Prostate gland (tissue), 2 donors: ENCODE measurements at regions not wholly inside any gene's neighbourhood (a gene's known extent, or its start where the extent isn't known, plus 50 kb on each side); places are given as distances from the start of the nearest gene placed in this dataset.
A peak's percentile ranks its signal among the peaks of the same experiment; 100 is the strongest.

Source experiments
- DNase-seq: peaks from one replicate; pipeline ENCODE4 v3.0.0-alpha.2; 2019; ENCODE audit warnings: low spot score
- H3K27ac ChIP-seq, 2 donors: fragments of 200-600 bp; sonication (generic); 2 replicates each; pipeline ENCODE4 v1.5.1; 2017 to 2019
- H3K27me3 ChIP-seq: fragments of 200-600 bp; sonication (generic); replicated peaks from 2 replicates; pipeline ENCODE4 v1.5.1; 2019; ENCODE audit not compliant: insufficient read depth
- H3K36me3 ChIP-seq, 2 donors: fragments of 200-600 bp; sonication (generic); 1 replicate in 1 of 2; 2 replicates in 1 of 2; pipeline versions ENCODE4 v1.5.1 to v1.8.1; 2017 to 2019
- H3K4me1 ChIP-seq: fragments of 200-600 bp; sonication (generic); replicated peaks from 2 replicates; pipeline ENCODE4 v1.5.1; 2019
- H3K4me3 ChIP-seq, 2 donors: fragments of 200-600 bp; sonication (generic); 2 replicates each; pipeline ENCODE4 v1.5.1; 2017 to 2019
- H3K9me3 ChIP-seq: fragments of 200-600 bp; sonication (generic); 2 replicates; pipeline ENCODE4 v1.5.1; 2017
- CTCF ChIP-seq, 4 experiments: fragments of 200-600 bp in 2 of 4; fragments of 450-650 bp in 2 of 4; sonication (generic) in 2 of 4; IDR thresholded peaks; 1 replicate in 3 of 4; 2 replicates in 1 of 4; pipeline ENCODE4 v1.5.1; 2016 to 2019; ENCODE audit warnings: antibody characterized with exemption in 4 of 4, mild to moderate bottlenecking in 2 of 4, moderate library complexity in 2 of 4
- POLR2A ChIP-seq: fragments of 450-650 bp; IDR thresholded peaks from one replicate; pipeline ENCODE4 v1.6.1; 2016; ENCODE audit warnings: antibody characterized with exemption, mild to moderate bottlenecking
- POLR2AphosphoS5 ChIP-seq: sonication (generic); formaldehyde crosslinking; IDR thresholded peaks from one replicate; pipeline ENCODE4 v1.6.1; 2017; ENCODE audit warnings: antibody characterized with exemption
- WGBS: methylation state at CpG from one replicate; pipeline ENCODE4 v1.1.5; 2018; 5-methylcytosine and 5-hydroxymethylcytosine counted together
- intact Hi-C: fragments of 100-400 bp; cut with DNase I; formaldehyde crosslinking; loops from one replicate; pipeline ENCODE4 v1.14.2; 2022

- H3K4me3 ChIP-seq: no peak overlapping the region
- H3K4me1 ChIP-seq: no peaks in the 10 kb centered on the region
- H3K27ac ChIP-seq: peak overlapping the region; percentile 50 to 58
- peak; percentile 40 for DNase-seq
- no peaks in the 10 kb centered on the region for H3K27me3 ChIP-seq
- 34% methylated on average over 2 of the region's 2 CpGs for WGBS
- TF ChIP-seq POLR2AphosphoS5 (peak; percentile 81), POLR2A (no peak), CTCF (IDR thresholded peaks at IDR 0.05) (peak in 1 of 4 experiments; percentile 7)
- no peaks in the 10 kb centered on the region for H3K9me3 ChIP-seq
- intact Hi-C loops: no loop called here
- H3K36me3 ChIP-seq: no peaks in the 10 kb centered on the region
These were observed 120.8 kb upstream of the MCTP2 start for GRCh38 chr15:94110476-94111130.

- no peaks in the 10 kb centered on the region for H3K9me3 ChIP-seq
- no peak overlapping the region for H3K27ac ChIP-seq
- H3K4me1 ChIP-seq: no peaks in the 10 kb centered on the region
- intact Hi-C loops: no loop called here
- TF ChIP-seq CTCF (IDR thresholded peaks at IDR 0.05) (no peak), POLR2A (no peak), POLR2AphosphoS5 (no peak)
- DNase-seq: no peak
- H3K36me3 ChIP-seq: no peaks in the 10 kb centered on the region
- H3K27me3 ChIP-seq: no peaks in the 10 kb centered on the region
- WGBS: 93% methylated on average over 2 of the region's 2 CpGs
- H3K4me3 ChIP-seq: no peak overlapping the region
These were observed 123.7 kb upstream of the MCTP2 start for GRCh38 chr15:94107652-94108051.

GRCh38 chr15:94105760-94106159, 125.6 kb upstream of the MCTP2 start:
- no peak overlapping the region for H3K27ac ChIP-seq
- no peaks in the 10 kb centered on the region for H3K4me1 ChIP-seq
- H3K4me3 ChIP-seq: no peak overlapping the region
- H3K27me3 ChIP-seq: no peaks in the 10 kb centered on the region
- peak; percentile 22 for DNase-seq
- no peaks in the 10 kb centered on the region for H3K9me3 ChIP-seq
- intact Hi-C loops: no loop called here
- 30% methylated on average over 4 of the region's 4 CpGs for WGBS
- no peaks in the 10 kb centered on the region for H3K36me3 ChIP-seq
- no peak for TF ChIP-seq POLR2A
- no peak for TF ChIP-seq POLR2AphosphoS5
- TF ChIP-seq CTCF (IDR thresholded peaks at IDR 0.05): no peak

GRCh38 chr15:94100863-94101262, 130.5 kb upstream of the MCTP2 start:
- intact Hi-C loops: no loop called here
- Histone ChIP-seq H3K4me1 (no peaks in the 10 kb centered on the region), H3K9me3 (no peaks in the 10 kb centered on the region), H3K4me3 (no peak overlapping the region), H3K27ac (no peak overlapping the region), H3K36me3 (no peaks in the 10 kb centered on the region), H3K27me3 (no peaks in the 10 kb centered on the region)
- no peak for DNase-seq
- TF ChIP-seq POLR2A: no peak
- no peak for TF ChIP-seq POLR2AphosphoS5
- TF ChIP-seq CTCF (IDR thresholded peaks at IDR 0.05): no peak
- 51% methylated on average over 5 of the region's 5 CpGs for WGBS

GRCh38 chr15:94099574-94099960, 131.8 kb upstream of the MCTP2 start:
- no peak for DNase-seq
- 85% methylated on average over 3 of the region's 3 CpGs for WGBS
- no peak overlapping the region for H3K27ac ChIP-seq

More at GRCh38 chr15:94099574-94099960, 131.8 kb upstream of the MCTP2 start:
- Histone ChIP-seq H3K9me3 (no peaks in the 10 kb centered on the region), H3K4me1 (no peaks in the 10 kb centered on the region), H3K36me3 (no peaks in the 10 kb centered on the region), H3K27me3 (no peaks in the 10 kb centered on the region), H3K4me3 (no peak overlapping the region)
- TF ChIP-seq POLR2AphosphoS5: no peak
- intact Hi-C loops: no loop called here
